ENCODE measurements at regions not wholly inside any gene's neighbourhood (a gene's known extent, or its start where the extent isn't known, plus 50 kb on each side); places are given as distances from the start of the nearest gene placed in this dataset.

- TF ChIP-seq, protein P1, sequence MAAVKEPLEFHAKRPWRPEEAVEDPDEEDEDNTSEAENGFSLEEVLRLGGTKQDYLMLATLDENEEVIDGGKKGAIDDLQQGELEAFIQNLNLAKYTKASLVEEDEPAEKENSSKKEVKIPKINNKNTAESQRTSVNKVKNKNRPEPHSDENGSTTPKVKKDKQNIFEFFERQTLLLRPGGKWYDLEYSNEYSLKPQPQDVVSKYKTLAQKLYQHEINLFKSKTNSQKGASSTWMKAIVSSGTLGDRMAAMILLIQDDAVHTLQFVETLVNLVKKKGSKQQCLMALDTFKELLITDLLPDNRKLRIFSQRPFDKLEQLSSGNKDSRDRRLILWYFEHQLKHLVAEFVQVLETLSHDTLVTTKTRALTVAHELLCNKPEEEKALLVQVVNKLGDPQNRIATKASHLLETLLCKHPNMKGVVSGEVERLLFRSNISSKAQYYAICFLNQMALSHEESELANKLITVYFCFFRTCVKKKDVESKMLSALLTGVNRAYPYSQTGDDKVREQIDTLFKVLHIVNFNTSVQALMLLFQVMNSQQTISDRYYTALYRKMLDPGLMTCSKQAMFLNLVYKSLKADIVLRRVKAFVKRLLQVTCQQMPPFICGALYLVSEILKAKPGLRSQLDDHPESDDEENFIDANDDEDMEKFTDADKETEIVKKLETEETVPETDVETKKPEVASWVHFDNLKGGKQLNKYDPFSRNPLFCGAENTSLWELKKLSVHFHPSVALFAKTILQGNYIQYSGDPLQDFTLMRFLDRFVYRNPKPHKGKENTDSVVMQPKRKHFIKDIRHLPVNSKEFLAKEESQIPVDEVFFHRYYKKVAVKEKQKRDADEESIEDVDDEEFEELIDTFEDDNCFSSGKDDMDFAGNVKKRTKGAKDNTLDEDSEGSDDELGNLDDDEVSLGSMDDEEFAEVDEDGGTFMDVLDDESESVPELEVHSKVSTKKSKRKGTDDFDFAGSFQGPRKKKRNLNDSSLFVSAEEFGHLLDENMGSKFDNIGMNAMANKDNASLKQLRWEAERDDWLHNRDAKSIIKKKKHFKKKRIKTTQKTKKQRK (IDR thresholded peaks at IDR 0.05; ENCODE audit: low read length), result no peak
- TF ChIP-seq, protein P2, sequence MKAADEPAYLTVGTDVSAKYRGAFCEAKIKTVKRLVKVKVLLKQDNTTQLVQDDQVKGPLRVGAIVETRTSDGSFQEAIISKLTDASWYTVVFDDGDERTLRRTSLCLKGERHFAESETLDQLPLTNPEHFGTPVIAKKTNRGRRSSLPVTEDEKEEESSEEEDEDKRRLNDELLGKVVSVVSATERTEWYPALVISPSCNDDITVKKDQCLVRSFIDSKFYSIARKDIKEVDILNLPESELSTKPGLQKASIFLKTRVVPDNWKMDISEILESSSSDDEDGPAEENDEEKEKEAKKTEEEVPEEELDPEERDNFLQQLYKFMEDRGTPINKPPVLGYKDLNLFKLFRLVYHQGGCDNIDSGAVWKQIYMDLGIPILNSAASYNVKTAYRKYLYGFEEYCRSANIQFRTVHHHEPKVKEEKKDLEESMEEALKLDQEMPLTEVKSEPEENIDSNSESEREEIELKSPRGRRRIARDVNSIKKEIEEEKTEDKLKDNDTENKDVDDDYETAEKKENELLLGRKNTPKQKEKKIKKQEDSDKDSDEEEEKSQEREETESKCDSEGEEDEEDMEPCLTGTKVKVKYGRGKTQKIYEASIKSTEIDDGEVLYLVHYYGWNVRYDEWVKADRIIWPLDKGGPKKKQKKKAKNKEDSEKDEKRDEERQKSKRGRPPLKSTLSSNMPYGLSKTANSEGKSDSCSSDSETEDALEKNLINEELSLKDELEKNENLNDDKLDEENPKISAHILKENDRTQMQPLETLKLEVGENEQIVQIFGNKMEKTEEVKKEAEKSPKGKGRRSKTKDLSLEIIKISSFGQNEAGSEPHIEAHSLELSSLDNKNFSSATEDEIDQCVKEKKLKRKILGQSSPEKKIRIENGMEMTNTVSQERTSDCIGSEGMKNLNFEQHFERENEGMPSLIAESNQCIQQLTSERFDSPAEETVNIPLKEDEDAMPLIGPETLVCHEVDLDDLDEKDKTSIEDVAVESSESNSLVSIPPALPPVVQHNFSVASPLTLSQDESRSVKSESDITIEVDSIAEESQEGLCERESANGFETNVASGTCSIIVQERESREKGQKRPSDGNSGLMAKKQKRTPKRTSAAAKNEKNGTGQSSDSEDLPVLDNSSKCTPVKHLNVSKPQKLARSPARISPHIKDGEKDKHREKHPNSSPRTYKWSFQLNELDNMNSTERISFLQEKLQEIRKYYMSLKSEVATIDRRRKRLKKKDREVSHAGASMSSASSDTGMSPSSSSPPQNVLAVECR (CRISPR knock-in tag; IDR thresholded peaks at IDR 0.05; ENCODE audit: borderline replicate concordance), result no peak
- TF ChIP-seq BHLHE40 (IDR thresholded peaks at IDR 0.05; ENCODE audit: low read length) (no peak), HOXD1 (CRISPR knock-in tag; IDR thresholded peaks at IDR 0.05) (no peak), NR2F1 (CRISPR knock-in tag; IDR thresholded peaks at IDR 0.05) (no peak), ZNF552 (CRISPR knock-in tag; IDR thresholded peaks at IDR 0.05; ENCODE audit: borderline replicate concordance) (no peak), HHEX (CRISPR knock-in tag; IDR thresholded peaks at IDR 0.05) (no peak)
- TF ChIP-seq, protein P3, sequence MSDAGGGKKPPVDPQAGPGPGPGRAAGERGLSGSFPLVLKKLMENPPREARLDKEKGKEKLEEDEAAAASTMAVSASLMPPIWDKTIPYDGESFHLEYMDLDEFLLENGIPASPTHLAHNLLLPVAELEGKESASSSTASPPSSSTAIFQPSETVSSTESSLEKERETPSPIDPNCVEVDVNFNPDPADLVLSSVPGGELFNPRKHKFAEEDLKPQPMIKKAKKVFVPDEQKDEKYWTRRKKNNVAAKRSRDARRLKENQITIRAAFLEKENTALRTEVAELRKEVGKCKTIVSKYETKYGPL (CRISPR knock-in tag; IDR thresholded peaks at IDR 0.05), result no peak
These were observed 179.4 kb upstream of the DCC start (continued) for GRCh38 chr18:52160636-52161035.

Measured in HepG2 (cell line).